ENCODE measurements at regions not wholly inside any gene's neighbourhood (a gene's known extent, or its start where the extent isn't known, plus 50 kb on each side); places are given as distances from the start of the nearest gene placed in this dataset.

DNA sequence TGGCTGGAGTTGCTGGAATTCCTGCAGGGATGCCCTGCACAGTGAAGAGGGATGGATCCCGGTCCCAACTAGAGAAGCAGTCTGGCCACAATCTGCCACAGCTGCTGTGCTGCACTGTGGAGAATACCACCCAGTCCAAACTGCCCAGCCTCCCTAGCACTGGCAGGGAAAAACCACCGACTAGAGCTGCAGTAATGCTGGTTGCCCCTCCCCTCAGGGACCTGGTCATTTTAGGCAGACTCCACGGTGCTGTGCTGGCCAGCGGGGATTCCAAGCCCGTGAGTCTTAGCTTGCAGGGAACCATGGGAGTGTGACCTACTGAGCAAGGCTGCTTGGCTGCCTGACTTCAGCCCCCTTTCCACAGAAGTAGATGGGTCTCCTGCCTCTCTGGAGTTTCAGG is 478.0 kb upstream of the ATP11B start:
- intact Hi-C loops (cut with micrococcal nuclease), result no loop called here
- Histone ChIP-seq H3K9me3 (ENCODE audit: control extremely low read depth in 1 of 3, control insufficient read depth in 2 of 3, insufficient read depth in 1 of 3, low read length in 2 of 3) (peaks cover 0 to 8% (median 2%) of the 10 kb centered on the region in 3 donors), H3K4me1 (ENCODE audit: control insufficient read depth in 2 of 2, insufficient read depth in 2 of 2, low read length in 2 of 2) (no peaks in the 10 kb centered on the region), H3K27me3 (replicated peaks in 1 of 4; ENCODE audit: control extremely low read depth in 1 of 4, control insufficient read depth in 3 of 4, insufficient read depth in 4 of 4, low read length in 3 of 4) (no peaks in the 10 kb centered on the region), H3K4me3 (ENCODE audit: control extremely low read depth in 1 of 5, extremely low read depth in 1 of 5, insufficient read depth in 1 of 5, low read depth in 2 of 5, low read length in 4 of 5) (no peak overlapping the region), H4K20me1 (ENCODE audit: control insufficient read depth, insufficient read depth, low read length, poor library complexity, severe bottlenecking) (no peaks in the 10 kb centered on the region), H2AFZ (ENCODE audit: insufficient read depth, low read depth, low read length, poor library complexity, severe bottlenecking) (no peak overlapping the region), H3K36me3 (replicated peaks in 1 of 2; ENCODE audit: control extremely low read depth in 1 of 2, control insufficient read depth in 1 of 2, extremely low read depth in 1 of 2, insufficient read depth in 2 of 2, low read length in 1 of 2) (no peaks in the 10 kb centered on the region), H3K4me2 (replicated peaks; ENCODE audit: low read depth, low read length, poor library complexity, severe bottlenecking) (no peak overlapping the region), H3K27ac (ENCODE audit: low read length in 2 of 2) (no peak overlapping the region), H3K9ac (ENCODE audit: low read length) (no peak overlapping the region), H3K79me2 (ENCODE audit: control insufficient read depth, insufficient read depth, low read length) (no peaks in the 10 kb centered on the region)
- Mint-ChIP-seq H3K9me3 (ENCODE audit: insufficient read depth) (peaks cover 14% of the 10 kb centered on the region), H3K4me1 (no peaks in the 10 kb centered on the region), H3K27me3 (no peaks in the 10 kb centered on the region), H3K4me3 (no peak overlapping the region), H3K27ac (no peak overlapping the region)
- ATAC-seq (ENCODE audit: low read depth) (no peak), DNase-seq (no peak)
- POLR2A ChIA-PET, result no interaction called here
- WGBS (ENCODE audit: insufficient coverage), result 83% methylated on average over 5 of the region's 5 CpGs
- CTCF ChIA-PET, result no interaction called here
- TF ChIP-seq CTCF (IDR thresholded peaks at IDR 0.05) (no peak), EZH2 (IDR thresholded peaks at IDR 0.05; ENCODE audit: borderline replicate concordance, insufficient read depth, low read depth, low read length, poor library complexity, severe bottlenecking) (no peak)

- no peak for ATAC-seq (ENCODE audit: low read depth)
- no peak for TF ChIP-seq EZH2 (IDR thresholded peaks at IDR 0.05; ENCODE audit: borderline replicate concordance, insufficient read depth, low read depth, low read length, poor library complexity, severe bottlenecking)
- no peak for TF ChIP-seq CTCF (IDR thresholded peaks at IDR 0.05)
- no peak overlapping the region for H3K4me2 ChIP-seq (replicated peaks; ENCODE audit: low read depth, low read length, poor library complexity, severe bottlenecking)
- Mint-ChIP-seq H3K9me3 (ENCODE audit: insufficient read depth) (peaks cover 7% of the 10 kb centered on the region), H3K27me3 (no peaks in the 10 kb centered on the region), H3K4me1 (no peaks in the 10 kb centered on the region), H3K4me3 (no peak overlapping the region), H3K27ac (no peak overlapping the region)
- H3K27me3 ChIP-seq (replicated peaks in 1 of 4; ENCODE audit: control extremely low read depth in 1 of 4, control insufficient read depth in 3 of 4, insufficient read depth in 4 of 4, low read length in 3 of 4), result no peaks in the 10 kb centered on the region
- H3K27ac ChIP-seq (ENCODE audit: low read length in 2 of 2), result no peak overlapping the region
- CTCF ChIA-PET, result no interaction called here
- no peaks in the 10 kb centered on the region for H3K36me3 ChIP-seq (replicated peaks in 1 of 2; ENCODE audit: control extremely low read depth in 1 of 2, control insufficient read depth in 1 of 2, extremely low read depth in 1 of 2, insufficient read depth in 2 of 2, low read length in 1 of 2)
- WGBS (ENCODE audit: insufficient coverage), result 86% methylated on average over 1 of the region's 1 CpG
- H3K79me2 ChIP-seq (ENCODE audit: control insufficient read depth, insufficient read depth, low read length), result no peaks in the 10 kb centered on the region
- H3K9me3 ChIP-seq (ENCODE audit: control extremely low read depth in 1 of 3, control insufficient read depth in 2 of 3, insufficient read depth in 1 of 3, low read length in 2 of 3), result peaks cover 0 to 3% (median 2%) of the 10 kb centered on the region in 3 donors
- no peak overlapping the region for H2AFZ ChIP-seq (ENCODE audit: insufficient read depth, low read depth, low read length, poor library complexity, severe bottlenecking)
- DNase-seq, result no peak
- H3K9ac ChIP-seq (ENCODE audit: low read length), result no peak overlapping the region
- no peak overlapping the region for H3K4me3 ChIP-seq (ENCODE audit: control extremely low read depth in 1 of 5, extremely low read depth in 1 of 5, insufficient read depth in 1 of 5, low read depth in 2 of 5, low read length in 4 of 5)
- intact Hi-C loops (cut with micrococcal nuclease), result no loop called here
- H3K4me1 ChIP-seq (ENCODE audit: control insufficient read depth in 2 of 2, insufficient read depth in 2 of 2, low read length in 2 of 2), result no peaks in the 10 kb centered on the region
- no peaks in the 10 kb centered on the region for H4K20me1 ChIP-seq (ENCODE audit: control insufficient read depth, insufficient read depth, low read length, poor library complexity, severe bottlenecking)
- POLR2A ChIA-PET, result no interaction called here
Observed at GRCh38 chr3:182323126-182323700, 470.1 kb upstream of the ATP11B start.
